GM12875 (cell line): ENCODE measurements at regions not wholly inside any gene's neighbourhood (a gene's known extent, or its start where the extent isn't known, plus 50 kb on each side); places are given as distances from the start of the nearest gene placed in this dataset.
A peak's percentile ranks its signal among the peaks of the same experiment; 100 is the strongest.
"Not testable (repeated sequence)": the region's sequence is repeated elsewhere in the genome, so short reads cannot be mapped to it uniquely, and the experiment has no call there.

Source experiments
- H3K4me3 ChIP-seq: one replicate; pipeline ENCODE4 v1.5.1; 2011; ENCODE audit warnings: low read depth, low read length, control low read depth
- CTCF ChIP-seq: IDR thresholded peaks from 2 replicates; pipeline ENCODE4 v1.5.1; 2011; ENCODE audit warnings: low read depth, mild to moderate bottlenecking, control low read depth, inconsistent platforms, low read length, moderate library complexity, borderline replicate concordance; ENCODE audit not compliant: insufficient read depth

- no peak for TF ChIP-seq CTCF
- H3K4me3 ChIP-seq: no peak overlapping the region
These were observed 67.8 kb upstream of the HNMT start for GRCh38 chr2:137896467-137896866.

- H3K4me3 ChIP-seq: no peak overlapping the region
- no peak for TF ChIP-seq CTCF
These were observed 67.2 kb upstream of the HNMT start for GRCh38 chr2:137897082-137897481.

GRCh38 chr2:137900421-137901141 is 63.7 kb upstream of the HNMT start:
- TF ChIP-seq CTCF: no peak
- no peak overlapping the region for H3K4me3 ChIP-seq

- 0 out of 2 replicates have a peak, but pooled peaks have one; percentile 10 for TF ChIP-seq CTCF
These were observed 53.6 kb upstream of the HNMT start for GRCh38 chr2:137910641-137911040.

GRCh38 chr2:137912371-137912770 is 51.9 kb upstream of the HNMT start:
- no peak for TF ChIP-seq CTCF
- no peak overlapping the region for H3K4me3 ChIP-seq

More at GRCh38 chr2:137910641-137911040, 53.6 kb upstream of the HNMT start:
- no peak overlapping the region for H3K4me3 ChIP-seq

- TF ChIP-seq CTCF: no peak
- no peak overlapping the region for H3K4me3 ChIP-seq
These were observed 51.1 kb upstream of the HNMT start for GRCh38 chr2:137913169-137913568.

- not testable (repeated sequence) for H3K4me3 ChIP-seq
These were observed 50.6 kb upstream of the HNMT start for GRCh38 chr2:137913648-137914047.
